Kidney (tissue), 13 donors: ENCODE measurements at regions not wholly inside any gene's neighbourhood (a gene's known extent, or its start where the extent isn't known, plus 50 kb on each side); places are given as distances from the start of the nearest gene placed in this dataset.

Source experiments
- DNase-seq, 5 donors: peaks; one replicate each; pipeline ENCODE4 v3.0.0-alpha.2; 2013 to 2020
- FAIRE-seq: peaks from 2 replicates; lab custom pipeline; 2012; peaks lifted over from hg19 to GRCh38; lab: Jason Lieb, UNC
- H3K27ac ChIP-seq, 2 donors: one replicate each; pipeline ENCODE4 v1.7.0; 2013; ENCODE audit warnings: low read depth in 2 of 2, low read length in 2 of 2, inconsistent platforms in 1 of 2
- H3K27me3 ChIP-seq: one replicate; pipeline ENCODE4 v1.7.1; 2013; ENCODE audit warnings: low read length, inconsistent platforms; ENCODE audit not compliant: control insufficient read depth, insufficient read depth
- H3K36me3 ChIP-seq, 3 donors: one replicate each; pipeline versions ENCODE4 v1.7.0 to v1.7.1; 2013; ENCODE audit warnings: low read length in 3 of 3, control low read depth in 1 of 3, inconsistent platforms in 1 of 3; ENCODE audit not compliant: insufficient read depth in 3 of 3, control insufficient read depth in 2 of 3
- H3K4me1 ChIP-seq, 3 donors: one replicate each; pipeline versions ENCODE4 v1.7.0 to v1.7.1; 2013; ENCODE audit warnings: low read length in 3 of 3, inconsistent platforms in 1 of 3, low read depth in 1 of 3; ENCODE audit not compliant: control insufficient read depth in 2 of 3, insufficient read depth in 2 of 3
- H3K4me3 ChIP-seq, 3 donors: one replicate each; pipeline versions ENCODE4 v1.7.0 to v1.8.1; 2013; ENCODE audit warnings: low read length in 3 of 3, control low read depth in 1 of 3, inconsistent platforms in 1 of 3
- H3K9ac ChIP-seq, 3 donors: one replicate each; pipeline versions ENCODE4 v1.7.0 to v1.7.1; 2013; ENCODE audit warnings: low read length in 3 of 3, control low read depth in 1 of 3, inconsistent platforms in 1 of 3
- H3K9me3 ChIP-seq, 3 donors: one replicate each; pipeline versions ENCODE4 v1.7.0 to v1.7.1; 2013; ENCODE audit warnings: low read length in 3 of 3, control low read depth in 1 of 3, inconsistent platforms in 1 of 3; ENCODE audit not compliant: control insufficient read depth in 2 of 3, insufficient read depth in 1 of 3
- CTCF ChIP-seq: IDR thresholded peaks from 3 replicates; pipeline ENCODE4 v1.5.1; 2012; ENCODE audit warnings: mild to moderate bottlenecking, moderate library complexity, borderline replicate concordance; ENCODE audit not compliant: insufficient read depth; ENCODE audit errors: extremely low read depth
- intact Hi-C: fragments of 100-400 bp; cut with DNase I; formaldehyde crosslinking; loops from one replicate; pipeline ENCODE4 v1.11.1; 2022
- donor health status: control.
- donor health status: control.
- donor health status: control.
- donor health status: control.
- donor health status: control.
- donor health status: DM: yes; HTN: yes; CAD: no.
- donor health status: Normal renal cell carcinoma (clear cell type).

DNA sequence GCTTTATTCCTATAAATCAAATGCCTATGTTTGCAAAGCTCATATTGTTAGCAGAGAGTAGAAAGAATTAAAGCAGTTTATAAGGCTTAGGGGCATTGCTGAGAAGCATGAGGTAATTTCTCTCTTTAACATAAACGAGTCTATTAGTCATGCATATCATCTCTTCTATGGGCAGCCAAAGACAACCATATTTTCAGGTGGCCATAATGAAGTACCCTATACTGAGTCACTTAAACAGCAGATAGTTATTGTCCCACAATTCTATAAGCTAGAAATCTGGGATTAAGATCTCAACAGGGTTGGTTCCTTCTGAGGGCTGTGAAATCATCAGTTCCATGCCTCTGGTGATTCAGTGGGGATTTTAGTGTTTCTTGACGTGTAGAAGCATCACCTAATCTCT, 277.5 kb downstream of the NR4A2 start:
- FAIRE-seq: no peak

GRCh38 chr2:156046900-156047299, 285.6 kb downstream of the NR4A2 start:
- intact Hi-C loops: no loop called here
- Histone ChIP-seq H3K27me3 (no peaks in the 10 kb centered on the region), H3K9me3 (no peaks in the 10 kb centered on the region), H3K4me1 (no peaks in the 10 kb centered on the region), H3K36me3 (no peaks in the 10 kb centered on the region), H3K9ac (no peak overlapping the region), H3K27ac (no peak overlapping the region), H3K4me3 (no peak overlapping the region)
- FAIRE-seq (no peak), DNase-seq (no peak)
- TF ChIP-seq CTCF: no peak

More for the DNA sequence above, 277.5 kb downstream of the NR4A2 start:
- Histone ChIP-seq H3K27ac (no peak overlapping the region), H3K4me1 (no peaks in the 10 kb centered on the region), H3K27me3 (no peaks in the 10 kb centered on the region), H3K9ac (no peak overlapping the region), H3K9me3 (no peaks in the 10 kb centered on the region), H3K36me3 (no peaks in the 10 kb centered on the region), H3K4me3 (no peak overlapping the region)
- intact Hi-C loops: no loop called here
- no peak for TF ChIP-seq CTCF
- no peak for DNase-seq

DNA sequence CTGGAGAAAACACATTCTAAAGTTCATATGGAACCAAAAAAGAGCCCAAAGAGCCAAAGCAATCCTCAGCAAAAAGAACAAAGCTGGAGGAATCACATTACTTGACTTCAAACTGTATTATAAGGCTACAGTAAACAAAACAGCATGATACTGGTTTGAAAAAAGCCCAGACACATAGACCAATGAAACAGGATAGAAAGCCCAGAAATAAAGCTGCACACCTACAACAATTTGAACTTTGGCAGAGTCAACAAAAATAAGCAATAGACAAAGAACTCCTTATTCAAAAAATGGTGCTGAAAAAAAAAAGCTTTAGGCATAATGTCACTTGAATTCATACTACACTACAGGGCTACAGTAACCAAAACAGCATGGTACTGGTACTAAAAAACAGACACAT, 289.6 kb downstream of the NR4A2 start:
- no peak for DNase-seq
- H3K4me3 ChIP-seq: no peak overlapping the region
- H3K27me3 ChIP-seq: no peaks in the 10 kb centered on the region
- no peaks in the 10 kb centered on the region for H3K9me3 ChIP-seq
- no peak overlapping the region for H3K9ac ChIP-seq
- intact Hi-C loops: no loop called here
- FAIRE-seq: no peak
- no peak overlapping the region for H3K27ac ChIP-seq
- no peaks in the 10 kb centered on the region for H3K4me1 ChIP-seq
- TF ChIP-seq CTCF: no peak
- H3K36me3 ChIP-seq: no peaks in the 10 kb centered on the region

- H3K4me3 ChIP-seq: no peak overlapping the region
- H3K9ac ChIP-seq: no peak overlapping the region
- no peaks in the 10 kb centered on the region for H3K9me3 ChIP-seq
- intact Hi-C loops: no loop called here
- H3K36me3 ChIP-seq: no peaks in the 10 kb centered on the region
- FAIRE-seq (no peak), DNase-seq (no peak)
- TF ChIP-seq CTCF: no peak
- no peaks in the 10 kb centered on the region for H3K4me1 ChIP-seq
- no peak overlapping the region for H3K27ac ChIP-seq
- H3K27me3 ChIP-seq: no peaks in the 10 kb centered on the region
These were observed 294.5 kb downstream of the NR4A2 start for GRCh38 chr2:156038021-156038420.
